Stomach (tissue), 8 donors: ENCODE measurements at regions not wholly inside any gene's neighbourhood (a gene's known extent, or its start where the extent isn't known, plus 50 kb on each side); places are given as distances from the start of the nearest gene placed in this dataset.

Experiments used
- DNase-seq, 2 donors: peaks; one replicate each; pipeline versions ENCODE4 v3.0.0 to v3.0.0-alpha.2; 2013 to 2019
- H3K27ac ChIP-seq, 5 donors: fragments of 200-600 bp in 4 of 5; sonication (generic) in 4 of 5; one replicate each; pipeline ENCODE4 v1.5.1; 2013 to 2019; ENCODE audit warnings: mild to moderate bottlenecking in 1 of 5, moderate library complexity in 1 of 5
- H3K27me3 ChIP-seq, 3 donors: fragments of 200-600 bp; sonication (generic); one replicate each; pipeline ENCODE4 v1.5.1; 2017 to 2019; ENCODE audit warnings: mixed run types in 1 of 3
- H3K36me3 ChIP-seq, 4 donors: fragments of 200-600 bp; sonication (generic); 1 replicate in 3 of 4; 2 replicates in 1 of 4; pipeline ENCODE4 v1.5.1; 2016 to 2019
- H3K4me1 ChIP-seq, 4 donors: fragments of 200-600 bp; sonication (generic); one replicate each; pipeline ENCODE4 v1.5.1; 2016 to 2019
- H3K4me3 ChIP-seq, 4 donors: fragments of 200-600 bp; sonication (generic) in 3 of 4; one replicate each; pipeline ENCODE4 v1.5.1; 2016 to 2019; ENCODE audit warnings: mild to moderate bottlenecking in 1 of 4
- H3K9me3 ChIP-seq, 4 donors: fragments of 200-600 bp; sonication (generic); one replicate each; pipeline ENCODE4 v1.5.1; 2016 to 2019
- CTCF ChIP-seq, 7 experiments: fragments of 450-650 bp in 4 of 7; fragments of 200-600 bp in 3 of 7; sonication (generic) in 3 of 7; IDR thresholded peaks; one replicate each; pipeline ENCODE4 v1.5.1; 2016 to 2019; ENCODE audit warnings: antibody characterized with exemption in 7 of 7, control low read depth in 2 of 7, mild to moderate bottlenecking in 1 of 7
- EP300 ChIP-seq: sonication (generic); formaldehyde crosslinking; IDR thresholded peaks from one replicate; pipeline ENCODE4 v1.6.1; 2017; ENCODE audit warnings: antibody characterized with exemption
- POLR2A ChIP-seq, 4 donors: fragments of 450-650 bp; IDR thresholded peaks; one replicate each; pipeline ENCODE4 v1.6.1; 2016; ENCODE audit warnings: antibody characterized with exemption in 4 of 4, control low read depth in 2 of 4, mild to moderate bottlenecking in 1 of 4, moderate library complexity in 1 of 4
- POLR2AphosphoS5 ChIP-seq, 3 donors: sonication (generic); formaldehyde crosslinking; IDR thresholded peaks; one replicate each; pipeline ENCODE4 v1.6.1; 2016; ENCODE audit warnings: antibody characterized with exemption in 3 of 3
- WGBS, 5 donors: extraction: QIAGEN DNeasy Blood & Tissue Kit in 3 of 5; methylation state at CpG; one replicate each; pipeline versions ENCODE4 v1.1.5 to v1.1.7; 2013 to 2018; 5-methylcytosine and 5-hydroxymethylcytosine counted together
- intact Hi-C: fragments of 100-400 bp; cut with DNase I; formaldehyde crosslinking; loops from one replicate; pipeline ENCODE4 v1.15.1; 2023; ENCODE audit warnings: low total_unique reads
- donor health status: healthy with polysubstance abuse.
- donor health status: Bipolar disorder and iron deficiency.
- donor health status: healthy.

- WGBS, 5 donors, result 82 to 96% (median 87%) methylated on average over 1 of the region's 1 CpG
Observed at GRCh38 chr1:40929155-40929554, 50.3 kb upstream of the CTPS1 start.

More at GRCh38 chr1:40929155-40929554, 50.3 kb upstream of the CTPS1 start:
- Histone ChIP-seq H3K4me1 (peaks cover 0 to 6% (median 0%) of the 10 kb centered on the region in 4 donors), H3K27me3 (no peaks in the 10 kb centered on the region), H3K27ac (no peak overlapping the region), H3K36me3 (no peaks in the 10 kb centered on the region), H3K4me3 (no peak overlapping the region), H3K9me3 (no peaks in the 10 kb centered on the region)
- DNase-seq, result no peak
- intact Hi-C loops, result no loop called here
- TF ChIP-seq CTCF (IDR thresholded peaks at IDR 0.05) (no peak), POLR2A (IDR thresholded peaks at IDR 0.05) (no peak), POLR2AphosphoS5 (IDR thresholded peaks at IDR 0.05) (no peak), EP300 (no peak)
